ENCODE measurements at regions not wholly inside any gene's neighbourhood (a gene's known extent, or its start where the extent isn't known, plus 50 kb on each side); places are given as distances from the start of the nearest gene placed in this dataset.

DNA sequence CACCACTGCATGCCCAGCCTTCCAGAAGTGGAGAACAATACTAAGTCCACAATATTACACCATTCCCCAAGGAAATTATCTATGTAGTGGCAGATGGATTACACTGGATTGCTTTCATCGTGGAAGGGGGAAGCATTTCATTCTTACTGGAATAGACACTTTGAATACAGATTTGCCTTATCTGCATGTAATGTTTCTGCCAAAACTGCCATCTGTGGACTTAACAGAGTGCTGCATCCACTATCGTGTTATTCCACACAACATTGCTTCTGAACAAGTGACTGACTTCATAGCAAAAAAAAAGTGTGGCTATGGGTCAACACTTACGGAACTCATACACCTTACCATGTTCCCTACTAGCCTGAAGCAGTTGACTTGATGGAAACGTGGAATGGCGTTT, 536.9 kb downstream of the BRINP1 start:
- TF ChIP-seq, protein P1, sequence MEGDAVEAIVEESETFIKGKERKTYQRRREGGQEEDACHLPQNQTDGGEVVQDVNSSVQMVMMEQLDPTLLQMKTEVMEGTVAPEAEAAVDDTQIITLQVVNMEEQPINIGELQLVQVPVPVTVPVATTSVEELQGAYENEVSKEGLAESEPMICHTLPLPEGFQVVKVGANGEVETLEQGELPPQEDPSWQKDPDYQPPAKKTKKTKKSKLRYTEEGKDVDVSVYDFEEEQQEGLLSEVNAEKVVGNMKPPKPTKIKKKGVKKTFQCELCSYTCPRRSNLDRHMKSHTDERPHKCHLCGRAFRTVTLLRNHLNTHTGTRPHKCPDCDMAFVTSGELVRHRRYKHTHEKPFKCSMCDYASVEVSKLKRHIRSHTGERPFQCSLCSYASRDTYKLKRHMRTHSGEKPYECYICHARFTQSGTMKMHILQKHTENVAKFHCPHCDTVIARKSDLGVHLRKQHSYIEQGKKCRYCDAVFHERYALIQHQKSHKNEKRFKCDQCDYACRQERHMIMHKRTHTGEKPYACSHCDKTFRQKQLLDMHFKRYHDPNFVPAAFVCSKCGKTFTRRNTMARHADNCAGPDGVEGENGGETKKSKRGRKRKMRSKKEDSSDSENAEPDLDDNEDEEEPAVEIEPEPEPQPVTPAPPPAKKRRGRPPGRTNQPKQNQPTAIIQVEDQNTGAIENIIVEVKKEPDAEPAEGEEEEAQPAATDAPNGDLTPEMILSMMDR (IDR thresholded peaks at IDR 0.05): no peak
- no peak for TF ChIP-seq POLR2A (IDR thresholded peaks at IDR 0.05)
